SU-DHL-6 (cell line): ENCODE measurements at regions not wholly inside any gene's neighbourhood (a gene's known extent, or its start where the extent isn't known, plus 50 kb on each side); places are given as distances from the start of the nearest gene placed in this dataset.

ENCODE experiments used
- H2AFZ ChIP-seq: fragments of 200-600 bp; sonication (generic); 2 replicates; pipeline ENCODE4 v1.6.1; 2014; ENCODE audit warnings: low read depth, mild to moderate bottlenecking, moderate library complexity, mixed read lengths, antibody characterized with exemption, low read length; ENCODE audit not compliant: severe bottlenecking
- H3F3A ChIP-seq: fragments of 200-600 bp; shearing (Covaris generic); 2 replicates; pipeline ENCODE4 v1.6.0; 2016; ENCODE audit warnings: antibody characterized with exemption, mild to moderate bottlenecking; ENCODE audit not compliant: insufficient read depth
- H3K27ac ChIP-seq: fragments of 200-600 bp; sonication (generic); 2 replicates; pipeline ENCODE4 v1.5.1; 2016; ENCODE audit warnings: low read depth, mild to moderate bottlenecking, low read length, moderate library complexity, mixed read lengths
- H3K27me3 ChIP-seq: fragments of 200-600 bp; sonication (generic), shearing (Covaris generic); 2 replicates; pipeline ENCODE4 v1.6.0; 2014; ENCODE audit warnings: mild to moderate bottlenecking, low read length
- H3K36me3 ChIP-seq: fragments of 200-600 bp; sonication (generic); 2 replicates; pipeline ENCODE4 v1.6.1; 2014; ENCODE audit warnings: mild to moderate bottlenecking, low read length, mixed read lengths
- H3K4me2 ChIP-seq: fragments of 300-600, 200-600 bp; shearing (Covaris generic), sonication (generic); 2 replicates; pipeline ENCODE4 v1.6.0; 2014; ENCODE audit warnings: low read length, low read depth, mild to moderate bottlenecking; ENCODE audit not compliant: poor library complexity, severe bottlenecking
- H3K4me3 ChIP-seq: fragments of 200-600 bp; sonication (generic); 2 replicates; pipeline ENCODE4 v1.5.1; 2014; ENCODE audit warnings: antibody characterized with exemption, low read length, mild to moderate bottlenecking, mixed read lengths; ENCODE audit not compliant: insufficient read depth, poor library complexity, severe bottlenecking
- H3K79me2 ChIP-seq: fragments of 200-600 bp; sonication (generic); 2 replicates; pipeline ENCODE4 v1.6.1; 2014; ENCODE audit warnings: mild to moderate bottlenecking, low read length, moderate library complexity; ENCODE audit not compliant: insufficient read depth
- H3K9ac ChIP-seq: fragments of 200-600 bp; sonication (generic); 2 replicates; pipeline ENCODE4 v1.7.0; 2014; ENCODE audit warnings: mild to moderate bottlenecking, low read length
- H3K9me2 ChIP-seq: fragments of 200-600 bp; sonication (generic); replicated peaks from 2 replicates; pipeline ENCODE4 v1.6.1; 2014; ENCODE audit warnings: low read length; ENCODE audit not compliant: insufficient read depth
- H3K9me3 ChIP-seq: fragments of 200-600 bp; sonication (generic); 2 replicates; pipeline ENCODE4 v1.6.1; 2014; ENCODE audit warnings: low read length, mixed read lengths; ENCODE audit not compliant: insufficient read depth
- H4K20me1 ChIP-seq: fragments of 200-600 bp; sonication (generic); 2 replicates; pipeline ENCODE4 v1.6.1; 2014; ENCODE audit warnings: low read depth, mild to moderate bottlenecking, antibody characterized with exemption, low read length, moderate library complexity, mixed read lengths
- CTCF ChIP-seq: fragments of 200-600 bp; sonication (generic); IDR thresholded peaks from one replicate; pipeline ENCODE4 v1.5.1; 2017; ENCODE audit warnings: antibody characterized with exemption, mild to moderate bottlenecking, low read length, moderate library complexity; ENCODE audit not compliant: insufficient read depth, poor library complexity, severe bottlenecking
- EZH2phosphoT487 ChIP-seq: fragments of 200-600 bp; sonication (generic), shearing (Covaris generic); conservative IDR thresholded peaks from 2 replicates; pipeline ENCODE4 v1.6.1; 2018; ENCODE audit warnings: mild to moderate bottlenecking, antibody characterized with exemption, low read length, moderate library complexity, mixed read lengths

DNA sequence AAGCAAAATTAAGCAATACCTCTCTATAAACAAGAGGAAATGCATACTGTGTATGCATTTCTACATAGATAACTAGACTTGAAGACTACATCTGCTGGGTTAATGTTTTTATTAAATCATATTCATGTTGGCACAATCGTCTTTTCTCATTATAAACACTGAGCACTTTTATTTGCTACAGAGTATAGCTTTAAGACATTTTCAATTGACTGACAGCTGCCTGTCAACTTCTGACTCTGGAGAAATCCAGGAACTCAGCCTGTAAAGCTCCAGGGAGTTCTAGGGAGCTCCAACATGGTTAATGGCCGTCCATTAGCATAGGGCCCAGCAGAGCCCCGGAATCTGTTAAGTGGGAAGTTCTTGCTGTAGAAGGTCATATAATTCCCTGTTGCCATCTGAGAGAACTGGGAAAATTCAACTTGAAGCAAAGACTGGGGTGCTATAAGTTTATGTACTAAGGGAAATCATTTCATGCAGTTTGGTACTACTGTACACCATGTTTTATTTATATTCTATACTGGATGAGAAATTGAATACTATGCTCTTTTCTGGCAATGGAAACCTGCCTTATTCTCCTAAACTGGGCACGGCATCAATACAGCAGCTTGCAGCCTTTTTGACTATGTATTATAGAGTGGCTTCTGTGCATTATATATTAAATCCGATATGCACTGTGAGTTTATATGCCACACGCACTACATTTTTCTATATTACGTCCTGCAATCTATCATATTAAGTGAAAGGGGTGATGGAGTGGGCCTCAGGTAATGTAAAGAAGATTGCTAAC, 243.5 kb upstream of the ZNF521 start:
- TF ChIP-seq CTCF: no peak
- TF ChIP-seq EZH2phosphoT487: no peak
- Histone ChIP-seq H3K4me2 (no peak overlapping the region), H3K36me3 (no peaks in the 10 kb centered on the region), H2AFZ (no peak overlapping the region), H4K20me1 (no peaks in the 10 kb centered on the region), H3K27me3 (no peaks in the 10 kb centered on the region), H3K9me2 (no peaks in the 10 kb centered on the region), H3K79me2 (no peaks in the 10 kb centered on the region), H3K27ac (no peak overlapping the region), H3K9me3 (no peaks in the 10 kb centered on the region), H3K4me3 (no peak overlapping the region), H3F3A (no peaks in the 10 kb centered on the region), H3K9ac (no peak overlapping the region)

GRCh38 chr18:25594351-25594750, 242.4 kb upstream of the ZNF521 start:
- H3K9me2 ChIP-seq: no peaks in the 10 kb centered on the region
- no peak overlapping the region for H3K9ac ChIP-seq
- no peak overlapping the region for H3K4me3 ChIP-seq
- no peaks in the 10 kb centered on the region for H3K36me3 ChIP-seq
- no peaks in the 10 kb centered on the region for H3K27me3 ChIP-seq
- H2AFZ ChIP-seq: no peak overlapping the region
- H3K9me3 ChIP-seq: no peaks in the 10 kb centered on the region
- H3F3A ChIP-seq: no peaks in the 10 kb centered on the region
- no peaks in the 10 kb centered on the region for H4K20me1 ChIP-seq
- H3K27ac ChIP-seq: no peak overlapping the region
- no peak overlapping the region for H3K4me2 ChIP-seq
- no peaks in the 10 kb centered on the region for H3K79me2 ChIP-seq
- TF ChIP-seq CTCF (no peak), EZH2phosphoT487 (no peak)

GRCh38 chr18:25592804-25593360, 240.9 kb upstream of the ZNF521 start:
- no peaks in the 10 kb centered on the region for H4K20me1 ChIP-seq
- TF ChIP-seq CTCF (no peak), EZH2phosphoT487 (no peak)

More at GRCh38 chr18:25592804-25593360, 240.9 kb upstream of the ZNF521 start:
- H3F3A ChIP-seq: no peaks in the 10 kb centered on the region
- no peaks in the 10 kb centered on the region for H3K36me3 ChIP-seq
- no peak overlapping the region for H3K4me2 ChIP-seq
- no peak overlapping the region for H3K9ac ChIP-seq
- 0 out of 2 replicates have a peak, but pooled peaks cover 10% of the 10 kb centered on the region for H3K9me3 ChIP-seq
- H3K9me2 ChIP-seq: no peaks in the 10 kb centered on the region
- H3K27ac ChIP-seq: no peak overlapping the region
- H2AFZ ChIP-seq: no peak overlapping the region
- no peak overlapping the region for H3K4me3 ChIP-seq
- H3K27me3 ChIP-seq: no peaks in the 10 kb centered on the region
- no peaks in the 10 kb centered on the region for H3K79me2 ChIP-seq
